IMR-90 (cell line): ENCODE measurements at regions not wholly inside any gene's neighbourhood (a gene's known extent, or its start where the extent isn't known, plus 50 kb on each side); places are given as distances from the start of the nearest gene placed in this dataset.

Source experiments
- FOS ChIP-seq: fragments of 150-350 bp; IDR thresholded peaks from 2 replicates; pipeline ENCODE4 v1.6.1; 2016; ENCODE audit warnings: low read depth, low read length
- MAZ ChIP-seq: IDR thresholded peaks from 2 replicates; pipeline ENCODE4 v1.6.1; 2012; ENCODE audit warnings: low read depth, mild to moderate bottlenecking, low read length, improper control_type of control experiment, moderate library complexity, borderline replicate concordance
- MXI1 ChIP-seq: IDR thresholded peaks from 2 replicates; pipeline ENCODE4 v1.6.1; 2012; ENCODE audit warnings: low read depth, mild to moderate bottlenecking, low read length, moderate library complexity, borderline replicate concordance
- POLR2A ChIP-seq: IDR thresholded peaks from 2 replicates; pipeline ENCODE4 v1.6.1; 2012; ENCODE audit warnings: mild to moderate bottlenecking, low read depth, low read length
- RAD21 ChIP-seq: IDR thresholded peaks from 2 replicates; pipeline ENCODE4 v1.6.1; 2012; ENCODE audit warnings: low read length, improper control_type of control experiment
- RCOR1 ChIP-seq: IDR thresholded peaks from 2 replicates; pipeline ENCODE4 v1.6.1; 2012; ENCODE audit warnings: mild to moderate bottlenecking, low read length, improper control_type of control experiment; ENCODE audit not compliant: insufficient replicate concordance
- RFX5 ChIP-seq: IDR thresholded peaks from 2 replicates; pipeline ENCODE4 v1.8.0; 2012; ENCODE audit warnings: low read depth, mild to moderate bottlenecking, low read length, moderate library complexity
- TF ChIP-seq, protein P1 (sequence below): conservative IDR thresholded peaks from 2 replicates; pipeline ENCODE4 v1.5.1; 2012; ENCODE audit warnings: mild to moderate bottlenecking, low read depth, low read length, improper control_type of control experiment
- TF ChIP-seq, protein P2 (sequence below): fragments of 150-350 bp; IDR thresholded peaks from 2 replicates; pipeline ENCODE4 v1.6.1; 2017; ENCODE audit warnings: mild to moderate bottlenecking, antibody characterized with exemption, low read length, low read depth

DNA sequence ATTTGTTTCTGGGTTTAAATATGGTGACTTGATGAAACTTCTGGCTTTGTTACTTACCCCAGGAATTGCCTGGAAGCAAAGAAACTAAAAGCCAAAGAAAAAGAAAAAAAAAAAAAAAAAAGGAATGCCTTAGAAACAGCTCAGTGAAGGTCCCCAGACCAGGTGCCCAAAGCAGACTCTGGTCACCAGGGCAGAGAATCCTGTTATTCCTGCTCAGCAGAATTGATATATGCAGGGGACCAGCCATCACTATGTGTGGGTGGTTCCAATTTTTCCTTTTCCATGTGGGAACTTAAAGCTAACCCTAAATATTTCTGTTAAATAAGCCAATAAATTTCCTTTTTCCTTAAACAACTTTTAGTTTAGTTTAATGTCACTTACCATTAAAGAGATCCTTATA, 100.8 kb upstream of the TPRG1 start:
- TF ChIP-seq RFX5 (no peak), POLR2A (no peak), RAD21 (no peak), FOS (no peak), MAZ (no peak), RCOR1 (no peak), MXI1 (no peak)
- TF ChIP-seq, protein P1, sequence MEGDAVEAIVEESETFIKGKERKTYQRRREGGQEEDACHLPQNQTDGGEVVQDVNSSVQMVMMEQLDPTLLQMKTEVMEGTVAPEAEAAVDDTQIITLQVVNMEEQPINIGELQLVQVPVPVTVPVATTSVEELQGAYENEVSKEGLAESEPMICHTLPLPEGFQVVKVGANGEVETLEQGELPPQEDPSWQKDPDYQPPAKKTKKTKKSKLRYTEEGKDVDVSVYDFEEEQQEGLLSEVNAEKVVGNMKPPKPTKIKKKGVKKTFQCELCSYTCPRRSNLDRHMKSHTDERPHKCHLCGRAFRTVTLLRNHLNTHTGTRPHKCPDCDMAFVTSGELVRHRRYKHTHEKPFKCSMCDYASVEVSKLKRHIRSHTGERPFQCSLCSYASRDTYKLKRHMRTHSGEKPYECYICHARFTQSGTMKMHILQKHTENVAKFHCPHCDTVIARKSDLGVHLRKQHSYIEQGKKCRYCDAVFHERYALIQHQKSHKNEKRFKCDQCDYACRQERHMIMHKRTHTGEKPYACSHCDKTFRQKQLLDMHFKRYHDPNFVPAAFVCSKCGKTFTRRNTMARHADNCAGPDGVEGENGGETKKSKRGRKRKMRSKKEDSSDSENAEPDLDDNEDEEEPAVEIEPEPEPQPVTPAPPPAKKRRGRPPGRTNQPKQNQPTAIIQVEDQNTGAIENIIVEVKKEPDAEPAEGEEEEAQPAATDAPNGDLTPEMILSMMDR = no peak
- TF ChIP-seq, protein P2, sequence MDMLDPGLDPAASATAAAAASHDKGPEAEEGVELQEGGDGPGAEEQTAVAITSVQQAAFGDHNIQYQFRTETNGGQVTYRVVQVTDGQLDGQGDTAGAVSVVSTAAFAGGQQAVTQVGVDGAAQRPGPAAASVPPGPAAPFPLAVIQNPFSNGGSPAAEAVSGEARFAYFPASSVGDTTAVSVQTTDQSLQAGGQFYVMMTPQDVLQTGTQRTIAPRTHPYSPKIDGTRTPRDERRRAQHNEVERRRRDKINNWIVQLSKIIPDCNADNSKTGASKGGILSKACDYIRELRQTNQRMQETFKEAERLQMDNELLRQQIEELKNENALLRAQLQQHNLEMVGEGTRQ = no peak
